ENCODE measurements at regions not wholly inside any gene's neighbourhood (a gene's known extent, or its start where the extent isn't known, plus 50 kb on each side); places are given as distances from the start of the nearest gene placed in this dataset.

GRCh38 chr5:43917925-43918324, 314.9 kb downstream of the NNT start:
- TF ChIP-seq EZH2phosphoT487 (IDR thresholded peaks at IDR 0.05; ENCODE audit: insufficient read depth, low read depth) (no peak), EZH2 (IDR thresholded peaks at IDR 0.05; ENCODE audit: insufficient read depth, poor library complexity, severe bottlenecking) (no peak)
